Astrocyte of the cerebellum (primary cell): ENCODE measurements at regions not wholly inside any gene's neighbourhood (a gene's known extent, or its start where the extent isn't known, plus 50 kb on each side); places are given as distances from the start of the nearest gene placed in this dataset.
"Not testable (repeated sequence)": the region's sequence is repeated elsewhere in the genome, so short reads cannot be mapped to it uniquely, and the experiment has no call there.

Experiments used
- DNase-seq: peaks from one replicate; pipeline ENCODE4 v3.0.0-alpha.2; 2011; ENCODE audit warnings: low read depth
- H3K4me3 ChIP-seq: 2 replicates; pipeline ENCODE4 v1.5.1; 2011; ENCODE audit warnings: mild to moderate bottlenecking, low read depth, low read length, moderate library complexity
- in situ Hi-C: cut with HindIII; loops from 2 replicates; pipeline ENCODE4 v1.10.0; 2017; ENCODE audit warnings: low sequenced_read_pairs
- TF ChIP-seq, protein P1 (sequence below): IDR thresholded peaks from 2 replicates; pipeline ENCODE4 v1.5.1; 2012; ENCODE audit warnings: low read length, low read depth, moderate library complexity, mild to moderate bottlenecking; ENCODE audit errors: missing control alignments

DNA sequence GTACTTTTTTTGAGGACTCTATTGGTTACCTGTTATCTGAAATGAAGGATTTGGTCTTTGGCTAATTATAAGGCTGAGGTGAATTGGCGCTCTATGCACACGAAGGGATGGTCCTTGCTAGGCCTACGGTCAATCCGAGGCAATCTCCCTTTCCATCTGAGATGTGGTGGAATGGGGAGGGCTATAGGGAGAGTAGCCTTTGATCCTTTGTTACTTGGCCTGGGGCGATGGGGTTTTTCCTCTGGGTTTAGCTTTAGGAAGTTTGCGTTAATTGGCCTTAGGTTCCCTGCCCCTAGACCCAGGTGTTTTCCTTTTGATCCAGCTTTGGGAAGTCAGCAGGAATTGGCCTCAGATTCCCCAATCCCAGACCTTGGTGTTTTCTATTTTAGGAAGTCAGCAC lies 102.1 kb upstream of the C9orf72 start:
- TF ChIP-seq, protein P1, sequence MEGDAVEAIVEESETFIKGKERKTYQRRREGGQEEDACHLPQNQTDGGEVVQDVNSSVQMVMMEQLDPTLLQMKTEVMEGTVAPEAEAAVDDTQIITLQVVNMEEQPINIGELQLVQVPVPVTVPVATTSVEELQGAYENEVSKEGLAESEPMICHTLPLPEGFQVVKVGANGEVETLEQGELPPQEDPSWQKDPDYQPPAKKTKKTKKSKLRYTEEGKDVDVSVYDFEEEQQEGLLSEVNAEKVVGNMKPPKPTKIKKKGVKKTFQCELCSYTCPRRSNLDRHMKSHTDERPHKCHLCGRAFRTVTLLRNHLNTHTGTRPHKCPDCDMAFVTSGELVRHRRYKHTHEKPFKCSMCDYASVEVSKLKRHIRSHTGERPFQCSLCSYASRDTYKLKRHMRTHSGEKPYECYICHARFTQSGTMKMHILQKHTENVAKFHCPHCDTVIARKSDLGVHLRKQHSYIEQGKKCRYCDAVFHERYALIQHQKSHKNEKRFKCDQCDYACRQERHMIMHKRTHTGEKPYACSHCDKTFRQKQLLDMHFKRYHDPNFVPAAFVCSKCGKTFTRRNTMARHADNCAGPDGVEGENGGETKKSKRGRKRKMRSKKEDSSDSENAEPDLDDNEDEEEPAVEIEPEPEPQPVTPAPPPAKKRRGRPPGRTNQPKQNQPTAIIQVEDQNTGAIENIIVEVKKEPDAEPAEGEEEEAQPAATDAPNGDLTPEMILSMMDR, result no peak
- in situ Hi-C loops, result no loop called here
- no peak overlapping the region for H3K4me3 ChIP-seq
- DNase-seq, result no peak

DNA sequence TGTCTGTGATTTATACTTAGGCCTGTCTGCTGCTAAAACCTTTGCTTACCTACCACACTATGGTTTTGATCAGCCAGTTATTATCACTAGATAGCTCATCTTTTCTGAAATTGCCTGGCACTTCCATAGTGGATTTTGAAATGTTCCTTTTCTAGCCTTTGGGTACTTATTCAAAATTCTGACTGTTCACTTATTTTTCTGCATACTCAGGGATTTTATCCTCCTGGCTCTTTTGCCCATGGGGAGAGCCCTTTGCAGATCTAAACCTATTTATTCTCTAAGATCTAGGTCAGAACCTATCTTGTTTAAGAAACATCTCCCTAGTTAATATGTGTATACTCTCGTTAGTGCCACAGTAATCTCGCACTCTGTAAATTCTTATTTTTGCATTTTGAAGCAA lies 103.5 kb upstream of the C9orf72 start:
- no peak for DNase-seq
- no peak overlapping the region for H3K4me3 ChIP-seq
- in situ Hi-C loops, result no loop called here
- TF ChIP-seq, protein P1, result no peak

DNA sequence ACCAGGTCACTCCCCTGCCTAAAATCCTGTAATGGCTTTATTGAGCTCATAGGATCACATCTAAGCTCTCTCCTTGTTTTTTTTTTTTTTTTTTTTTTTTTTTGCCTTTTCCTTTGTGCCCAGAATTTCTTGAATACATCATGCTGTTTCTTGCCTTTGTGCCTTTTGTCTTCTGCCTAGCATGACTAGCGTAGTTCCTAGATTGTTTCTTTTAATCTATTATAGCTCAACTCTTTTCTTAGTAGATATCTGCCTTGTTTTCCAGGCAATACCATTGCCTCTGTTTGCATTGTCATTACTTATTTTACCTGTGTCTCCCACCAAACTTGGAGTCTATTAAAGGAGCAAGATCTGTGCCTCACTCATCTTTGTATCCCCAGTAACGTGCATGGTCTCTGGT lies 106.1 kb upstream of the C9orf72 start:
- no peak for DNase-seq
- in situ Hi-C loops, result no loop called here
- TF ChIP-seq, protein P1, result no peak
- H3K4me3 ChIP-seq, result no peak overlapping the region

DNA sequence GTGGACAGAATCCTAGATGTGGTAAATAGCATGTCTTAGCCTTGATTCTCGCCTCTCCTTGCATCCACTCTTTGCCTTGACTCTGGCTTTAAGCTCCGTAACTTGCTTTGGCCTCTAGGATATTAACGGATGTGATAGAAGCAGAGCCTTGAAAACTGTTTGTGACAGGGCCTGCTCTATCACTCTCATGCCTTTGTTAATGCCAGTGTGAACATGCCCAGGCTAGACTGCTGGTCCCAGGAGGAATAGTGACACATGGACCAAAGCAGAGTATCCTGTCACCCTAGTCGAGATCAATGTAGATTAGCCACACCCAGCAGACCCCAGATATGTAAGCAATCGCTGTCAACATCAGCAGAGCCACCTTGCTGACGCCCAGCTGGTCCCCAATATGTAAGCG lies 109.9 kb upstream of the C9orf72 start:
- no peak for DNase-seq
- TF ChIP-seq, protein P1, result no peak

DNA sequence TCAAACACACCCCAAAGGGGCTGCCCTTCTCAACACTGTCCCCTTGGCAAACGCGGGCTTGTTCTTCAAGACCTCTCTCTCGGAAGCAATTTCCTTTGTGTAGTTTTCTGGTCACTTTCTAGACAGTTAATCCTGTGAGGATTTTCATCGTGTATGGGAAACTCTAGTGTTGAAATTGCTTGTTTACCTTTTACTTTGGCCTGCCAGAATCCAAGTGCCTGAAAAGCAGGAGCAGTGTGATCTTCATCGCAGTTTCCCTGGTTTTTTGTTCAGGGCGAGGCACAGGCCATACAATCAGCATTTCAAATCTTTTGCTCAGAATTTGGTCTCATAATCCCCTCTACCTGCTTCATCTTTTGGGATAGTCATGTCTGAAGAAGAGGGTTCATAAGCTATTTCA lies 115.7 kb upstream of the C9orf72 start:
- TF ChIP-seq, protein P1, result no peak
- in situ Hi-C loops, result no loop called here
- DNase-seq, result no peak
- H3K4me3 ChIP-seq, result no peak overlapping the region

More for the DNA sequence above, 109.9 kb upstream of the C9orf72 start:
- no peak overlapping the region for H3K4me3 ChIP-seq
- in situ Hi-C loops, result no loop called here

DNA sequence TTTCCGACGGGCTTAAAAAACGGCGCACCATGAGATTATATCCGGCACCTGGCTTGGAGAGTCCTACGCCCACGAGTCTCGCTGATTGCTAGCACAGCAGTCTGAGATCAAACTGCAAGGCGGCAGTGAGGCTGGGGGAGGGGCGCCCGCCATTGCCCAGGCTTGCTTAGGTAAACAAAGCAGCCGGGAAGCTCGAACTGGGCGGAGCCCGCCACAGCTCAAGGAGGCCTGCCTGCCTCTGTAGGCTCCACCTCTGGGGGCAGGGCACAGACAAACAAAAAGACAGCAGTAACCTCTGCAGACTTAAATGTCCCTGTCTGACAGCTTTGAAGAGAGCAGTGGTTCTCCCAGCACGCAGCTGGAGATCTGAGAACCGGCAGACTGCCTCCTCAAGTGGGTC lies 117.5 kb upstream of the C9orf72 start:
- in situ Hi-C loops, DNase-seq, H3K4me3 ChIP-seq: not testable (repeated sequence)

DNA sequence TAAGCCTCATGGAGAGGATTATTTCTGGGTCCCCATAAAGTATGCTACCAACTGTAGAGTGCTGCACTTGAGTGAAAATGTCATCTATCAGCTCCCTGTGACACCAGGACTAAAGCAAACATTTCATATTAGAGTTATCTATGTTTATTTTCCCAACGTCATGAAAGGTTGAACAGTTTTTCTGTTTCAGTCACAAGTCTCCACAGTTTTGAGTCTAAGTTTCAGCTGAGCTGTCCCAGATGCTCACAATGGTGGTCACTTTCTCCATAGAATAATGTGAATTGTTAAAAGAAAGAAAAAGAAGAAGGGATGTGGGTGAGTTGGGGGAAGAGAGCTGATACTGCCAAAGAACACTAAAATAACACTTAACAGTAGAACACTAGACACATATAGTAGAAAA lies 126.3 kb upstream of the C9orf72 start:
- no peak for DNase-seq
- no peak overlapping the region for H3K4me3 ChIP-seq
- in situ Hi-C loops, result no loop called here
- TF ChIP-seq, protein P1, result no peak
